Dedifferentiated amniotic fluid mesenchymal stem cell (primary cell): ENCODE measurements at regions not wholly inside any gene's neighbourhood (a gene's known extent, or its start where the extent isn't known, plus 50 kb on each side); places are given as distances from the start of the nearest gene placed in this dataset.

Source experiments
- DNase-seq: peaks from one replicate; pipeline ENCODE4 v3.0.0-alpha.2; 2016; ENCODE audit errors: extremely low spot score

DNA sequence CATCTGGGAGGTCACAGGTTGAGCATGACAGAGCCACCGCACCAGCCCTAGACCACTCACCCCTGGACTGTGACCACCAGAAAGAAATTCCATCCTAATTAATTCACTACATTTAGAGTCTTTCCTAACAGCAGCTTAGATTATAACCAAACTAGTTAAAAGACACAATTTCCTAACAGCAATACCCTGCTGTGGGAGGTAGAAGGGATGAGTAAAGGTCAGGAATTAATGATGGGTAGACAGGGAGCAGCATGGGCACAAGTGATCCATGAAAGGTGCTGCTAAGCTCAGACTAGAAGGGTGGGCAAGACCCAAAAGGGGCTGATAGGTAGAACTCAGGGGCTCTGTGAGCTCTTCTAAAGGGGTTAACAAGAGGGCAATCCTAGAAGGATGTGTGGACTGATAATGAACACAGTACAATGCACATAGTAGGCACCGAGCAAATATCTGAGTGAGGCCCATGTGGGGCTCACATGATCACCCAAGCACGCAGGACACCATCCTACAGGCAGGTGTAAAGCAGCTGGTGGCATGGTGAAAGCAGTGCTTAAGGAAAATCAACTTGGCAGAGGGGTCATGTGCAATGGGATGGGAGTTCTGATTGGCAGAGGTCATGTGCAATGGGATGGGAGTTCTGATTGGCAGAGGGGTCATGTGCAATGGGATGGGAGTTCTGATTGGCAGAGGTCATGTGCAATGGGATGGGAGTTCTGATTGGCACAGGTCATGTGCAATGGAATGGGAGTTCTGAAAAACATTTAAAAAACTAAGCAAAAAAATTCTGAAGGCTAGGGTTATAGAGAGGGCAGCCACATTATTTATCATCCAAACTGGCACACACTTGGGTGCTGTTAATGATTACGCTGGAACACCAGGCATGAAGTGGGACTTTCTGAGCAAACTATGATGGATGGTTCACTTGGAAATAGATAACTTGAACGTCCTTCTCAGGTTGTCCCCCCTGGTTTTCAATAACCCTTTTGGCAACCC lies 188.2 kb upstream of the FOXQ1 start:
- no peak for DNase-seq

DNA sequence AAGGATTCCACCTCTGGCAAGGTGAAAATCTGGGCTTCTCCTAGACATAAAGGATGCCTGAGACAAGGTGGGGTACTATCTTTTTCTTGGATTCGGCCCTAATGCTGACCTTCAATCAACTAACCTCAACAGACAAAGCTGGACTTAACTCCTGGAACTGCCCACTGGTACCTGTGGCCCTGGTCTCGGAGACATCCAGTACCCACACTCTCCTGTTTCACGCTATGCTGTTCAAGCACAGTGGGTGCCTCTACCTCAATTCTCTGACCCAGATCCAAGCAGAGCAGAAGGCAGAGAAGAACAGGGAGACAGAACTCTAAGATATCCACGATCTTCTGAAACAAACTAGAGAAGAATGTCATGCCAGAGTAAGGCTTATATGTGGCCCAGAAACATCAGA lies 189.8 kb upstream of the FOXQ1 start:
- DNase-seq: no peak

DNA sequence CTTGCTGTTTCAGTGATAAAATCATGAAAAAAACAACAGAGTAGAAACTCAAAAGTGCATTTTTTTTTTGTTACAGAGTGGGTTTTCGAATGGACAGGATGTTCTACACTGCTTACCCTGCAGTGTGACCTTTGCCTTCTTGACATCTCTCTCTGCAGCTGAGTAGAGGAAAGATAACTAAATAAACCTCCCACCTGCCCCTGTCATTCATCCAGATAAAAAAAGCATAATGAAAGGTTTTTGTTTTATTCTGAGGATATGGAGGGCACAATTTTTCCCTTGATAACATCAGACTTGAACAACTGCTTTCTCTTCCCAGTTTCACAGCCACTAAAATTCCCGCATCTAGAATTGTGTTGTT lies 193.6 kb upstream of the FOXQ1 start:
- DNase-seq: no peak

DNA sequence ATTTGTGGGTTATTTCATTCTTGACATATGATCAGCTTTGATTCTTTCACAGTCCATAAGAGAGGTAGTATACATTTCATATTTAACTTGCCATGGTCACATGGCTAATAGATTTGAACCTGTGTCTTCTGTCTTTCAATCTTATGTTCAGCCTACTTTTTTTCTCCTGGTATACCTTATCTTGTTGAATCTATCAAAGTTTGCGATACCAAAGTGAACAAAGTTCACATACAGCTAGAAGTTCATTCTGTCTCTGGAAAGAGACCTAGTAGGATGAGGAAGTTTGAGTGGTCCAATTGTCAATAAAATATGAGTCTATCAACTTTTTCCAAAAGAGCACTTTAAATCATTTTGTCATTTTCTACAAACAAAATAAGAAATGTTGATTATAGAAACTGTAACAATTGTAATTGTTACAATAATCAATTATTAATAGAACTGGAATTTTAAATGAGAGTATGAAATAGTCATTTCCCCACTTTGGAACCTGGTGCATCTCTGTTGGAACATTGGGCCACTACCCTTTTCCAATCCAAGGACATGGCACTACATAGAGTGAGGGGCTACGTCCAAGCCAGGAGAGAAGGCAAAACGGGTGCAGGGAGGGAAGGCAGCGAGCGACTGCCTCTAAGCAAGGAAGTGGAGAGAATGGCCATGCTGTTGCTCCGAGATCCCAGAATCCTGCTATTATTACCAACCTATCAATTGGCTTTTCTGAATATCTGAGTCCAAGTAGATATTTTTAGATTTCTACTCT lies 194.2 kb upstream of the FOXQ1 start:
- DNase-seq: no peak

DNA sequence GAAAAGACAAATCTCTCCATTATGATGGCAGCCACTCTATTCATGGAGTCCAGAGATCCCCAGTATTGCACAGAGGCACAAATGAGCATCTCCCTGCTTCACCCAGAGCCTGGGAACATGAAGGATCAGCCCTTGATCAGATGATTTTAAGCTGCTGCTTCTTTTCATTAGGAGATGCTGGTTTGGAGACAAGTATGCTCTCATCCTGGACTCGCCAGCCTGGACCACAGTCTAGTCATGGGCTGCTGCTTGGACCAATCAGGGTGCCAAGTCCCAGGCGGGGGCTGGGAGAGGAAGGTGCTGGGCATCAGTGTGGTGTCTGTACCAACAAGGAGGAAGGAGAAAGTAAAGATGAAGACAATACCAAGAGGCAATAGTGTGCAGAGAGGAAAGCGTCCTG lies 195.7 kb upstream of the FOXQ1 start:
- no peak for DNase-seq

DNA sequence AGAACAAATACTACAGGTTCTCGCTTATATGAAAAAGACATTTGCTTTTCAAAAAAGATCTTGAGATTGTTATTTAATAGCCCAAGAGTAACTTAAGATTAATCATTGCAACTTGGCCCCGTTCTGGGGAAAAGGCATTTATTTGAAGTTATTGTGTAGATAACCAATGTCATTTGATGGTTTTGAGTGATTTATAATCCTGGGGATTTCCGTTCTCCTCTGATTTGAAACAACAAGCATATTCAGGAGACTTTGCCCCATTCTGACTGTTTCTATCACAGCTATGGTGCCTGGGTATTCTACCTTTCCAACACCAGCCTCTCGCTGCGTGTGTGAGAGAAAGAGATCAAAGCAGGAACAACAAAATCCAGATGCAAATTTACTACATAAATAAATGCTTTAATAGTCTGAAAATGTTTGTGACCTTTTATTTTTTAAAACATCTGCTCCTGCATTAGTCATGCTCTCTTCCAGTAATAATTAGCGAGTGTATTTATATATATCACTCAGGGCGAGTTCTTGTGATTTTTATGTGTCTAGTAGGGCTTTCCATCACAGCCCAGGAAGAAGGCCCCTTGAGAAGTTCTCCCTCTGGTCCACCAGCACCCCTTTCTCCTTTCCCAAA lies 197.9 kb upstream of the FOXQ1 start:
- no peak for DNase-seq

DNA sequence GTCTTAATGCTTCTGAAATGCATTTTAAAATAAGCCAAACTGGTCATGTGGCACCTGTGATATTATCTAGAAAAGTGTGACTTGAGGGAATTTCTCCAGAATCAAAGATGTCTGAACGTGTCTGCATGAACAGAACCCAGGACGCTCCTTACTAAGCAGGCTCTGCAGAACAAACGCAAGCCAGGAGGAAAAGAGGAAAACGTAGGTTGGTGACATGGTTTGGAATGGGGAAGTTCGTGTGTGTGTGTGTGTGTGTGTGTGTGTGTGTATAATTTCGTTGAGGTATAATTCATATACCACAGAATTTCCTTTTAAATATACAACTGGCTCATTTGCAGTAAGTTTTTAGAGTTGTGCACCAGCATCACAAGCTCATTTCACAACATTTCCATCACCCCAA lies 200.5 kb upstream of the FOXQ1 start:
- no peak for DNase-seq

DNA sequence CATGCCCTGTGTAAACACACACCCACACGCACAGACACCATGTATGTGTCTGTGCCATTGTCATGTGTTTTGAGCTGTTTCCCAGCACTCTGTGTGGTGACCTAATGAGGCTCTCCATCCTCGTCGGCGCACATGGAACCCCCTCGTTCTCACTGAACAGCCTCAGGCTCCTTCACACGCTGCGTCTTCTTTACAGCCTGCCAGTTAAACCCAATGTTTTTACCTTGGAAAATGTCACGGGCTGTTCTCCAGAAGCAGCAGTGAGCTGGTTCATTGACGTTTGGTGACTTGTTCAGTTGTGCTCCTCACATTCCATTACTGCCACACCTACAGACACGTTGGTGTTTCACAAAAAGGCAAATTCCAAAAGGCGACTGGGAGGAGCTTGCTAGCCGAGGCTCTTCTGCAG lies 201.0 kb upstream of the FOXQ1 start:
- DNase-seq: no peak

DNA sequence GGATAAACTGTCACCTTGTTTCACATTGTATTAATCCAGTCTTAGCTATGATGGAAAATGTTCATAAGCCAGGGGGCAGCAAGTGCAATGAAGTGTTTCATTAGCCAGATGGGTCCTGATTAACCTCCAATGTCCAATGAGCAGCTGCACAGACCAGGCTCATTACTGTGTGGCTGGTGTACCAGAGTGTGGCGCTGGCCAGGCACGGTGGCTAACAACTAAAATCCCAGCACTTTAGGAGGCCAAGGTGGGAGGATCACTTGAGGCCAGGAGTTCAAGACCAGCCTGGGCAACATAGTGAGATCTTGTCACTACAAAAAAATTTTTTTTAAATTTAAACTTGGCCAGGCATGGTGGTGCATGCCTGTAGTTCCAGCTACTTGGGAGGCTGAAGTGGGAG lies 201.7 kb upstream of the FOXQ1 start:
- no peak for DNase-seq

DNA sequence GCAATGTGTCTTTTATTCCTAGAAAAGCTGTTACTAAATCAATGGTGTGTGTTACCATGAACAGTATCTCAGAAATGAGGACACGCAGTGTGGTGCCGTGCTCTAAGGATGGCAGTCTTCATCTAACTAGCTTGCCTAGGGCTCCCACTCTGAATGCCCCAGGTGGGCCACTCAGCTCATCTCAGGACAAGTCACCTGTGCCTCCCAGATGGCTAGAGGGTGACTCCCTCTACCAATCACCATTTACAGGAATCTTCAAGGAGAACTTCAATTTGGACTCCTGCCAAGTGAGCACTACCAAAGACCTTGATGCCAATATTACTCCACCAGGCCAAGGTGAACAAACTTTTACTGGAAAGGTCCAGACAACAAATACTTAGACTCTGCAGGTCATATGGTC lies 202.8 kb upstream of the FOXQ1 start:
- DNase-seq: no peak

DNA sequence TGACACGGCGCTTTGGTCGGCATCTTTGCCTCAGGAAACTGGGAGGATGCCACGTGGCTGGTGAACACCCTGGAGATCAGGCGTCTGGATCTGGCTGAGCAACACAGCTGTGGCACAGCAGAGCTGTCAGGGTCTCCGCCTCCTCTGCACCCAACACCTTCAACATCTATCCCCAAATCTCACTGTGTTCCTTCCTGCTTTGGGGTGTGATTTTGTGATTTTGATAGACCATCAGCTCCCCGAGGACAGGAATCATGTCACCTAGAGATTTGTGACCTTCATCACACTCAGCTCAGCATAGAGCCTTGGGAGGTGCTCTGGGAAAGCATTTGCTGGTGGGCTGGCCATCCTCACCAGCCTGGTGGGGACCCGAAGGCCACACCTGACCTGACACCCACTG lies 203.7 kb upstream of the FOXQ1 start:
- no peak for DNase-seq

DNA sequence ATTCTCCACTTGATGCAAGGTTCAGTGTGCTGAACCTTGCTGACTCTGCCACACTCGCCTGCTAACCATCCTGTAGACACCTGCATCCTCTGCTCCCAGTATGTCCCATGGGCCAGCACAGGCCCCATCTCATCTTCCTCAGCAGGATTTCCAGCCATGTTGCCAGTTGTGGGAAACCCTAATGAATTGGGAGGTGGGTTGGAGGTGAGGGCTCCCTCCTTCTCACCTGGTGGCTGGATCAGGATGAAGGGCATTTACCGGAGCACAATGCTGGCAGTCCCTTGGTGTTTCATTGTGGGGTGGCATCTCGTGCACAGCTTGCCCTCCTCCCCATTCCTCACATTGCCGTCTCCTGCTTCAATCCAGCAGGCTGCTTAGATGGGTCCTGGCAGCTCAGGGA lies 204.3 kb upstream of the FOXQ1 start:
- no peak for DNase-seq

DNA sequence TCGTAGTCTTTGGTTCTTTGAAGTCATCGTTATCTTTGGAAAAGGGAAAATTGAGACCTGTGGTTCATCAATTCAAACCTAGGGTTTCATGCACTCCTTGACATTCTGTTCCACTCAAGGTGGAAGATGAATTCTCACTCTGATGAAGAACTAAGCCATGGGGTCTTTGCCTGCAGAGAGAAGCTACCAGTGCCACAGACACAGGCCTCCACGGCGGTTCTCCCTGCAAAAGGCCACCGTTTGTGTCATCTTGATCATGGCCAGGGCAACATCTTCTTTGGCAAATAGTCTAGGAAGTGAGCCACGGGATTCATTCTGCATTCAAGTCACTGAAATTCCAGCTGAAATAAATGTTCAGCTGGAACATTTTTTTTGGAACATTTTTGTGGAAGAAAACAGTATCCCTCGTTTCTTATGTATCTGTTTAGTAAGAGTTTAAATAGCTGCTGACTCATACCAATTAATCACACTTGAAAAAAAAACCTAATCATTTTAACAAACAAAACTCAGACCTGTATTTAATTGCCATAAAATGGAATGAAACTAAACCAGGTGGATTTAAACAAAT lies 206.0 kb upstream of the FOXQ1 start:
- no peak for DNase-seq

DNA sequence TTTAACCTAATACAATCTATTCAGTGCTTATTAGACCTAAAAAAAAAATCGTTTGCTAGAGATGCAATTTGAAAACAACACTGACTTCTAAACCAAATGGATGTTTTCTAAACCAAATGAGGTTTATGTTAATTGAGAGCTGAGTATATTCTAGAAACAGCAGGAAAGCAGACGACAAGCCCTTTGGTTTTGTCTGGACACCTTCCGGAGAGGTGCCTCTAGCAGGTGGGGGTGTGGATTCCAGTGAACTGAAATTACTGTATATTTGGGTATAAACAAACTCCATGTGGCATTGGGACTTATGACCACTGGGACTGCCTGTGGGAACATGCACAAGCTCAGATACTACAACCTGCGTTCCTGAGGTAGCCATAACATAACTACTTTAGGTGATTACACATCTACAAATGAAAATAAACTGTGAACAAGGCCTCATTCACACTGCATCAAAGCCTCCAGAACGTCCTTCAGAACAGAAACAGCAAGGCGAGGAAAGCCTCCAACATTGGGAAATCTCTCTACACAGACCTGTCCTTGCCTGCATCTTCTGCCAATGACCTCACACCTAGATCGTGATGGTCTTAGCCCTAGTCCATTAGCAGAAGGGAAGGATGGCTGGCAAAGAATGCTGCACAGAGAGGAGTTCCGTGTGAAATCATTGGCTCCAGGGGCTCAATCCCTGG lies 206.8 kb upstream of the FOXQ1 start:
- DNase-seq: no peak

DNA sequence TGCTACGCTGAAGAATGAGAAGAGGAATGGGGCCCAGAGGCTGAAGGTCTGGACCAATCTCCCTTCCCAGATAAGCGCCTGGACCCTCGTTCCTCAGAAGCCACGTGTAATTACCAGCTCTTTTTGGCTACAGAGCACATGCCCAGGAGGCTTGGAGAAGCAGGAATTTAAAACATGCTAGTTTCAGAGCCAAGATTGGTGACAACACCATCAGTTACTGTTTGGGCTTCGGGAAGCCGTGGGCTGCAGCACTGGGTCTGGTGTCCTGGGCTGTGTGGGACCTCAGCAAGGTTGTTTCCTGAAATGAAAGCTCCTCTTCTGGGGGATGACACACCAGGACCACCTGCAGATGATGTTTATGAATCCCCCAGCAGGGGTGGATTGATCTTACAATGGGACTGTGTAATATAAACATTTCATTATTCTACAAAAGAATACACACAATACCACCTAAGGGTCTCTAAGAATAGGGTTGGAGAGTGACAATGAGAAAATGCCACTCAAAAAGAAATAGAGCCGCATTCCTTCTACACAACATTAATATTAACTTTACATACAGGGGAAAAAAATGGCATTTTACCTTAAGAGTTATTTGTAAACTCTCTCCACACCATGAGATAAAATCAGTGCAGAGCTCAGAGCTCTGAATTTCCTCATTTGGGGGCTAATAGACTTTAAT lies 207.8 kb upstream of the FOXQ1 start:
- peak; percentile 23 for DNase-seq

DNA sequence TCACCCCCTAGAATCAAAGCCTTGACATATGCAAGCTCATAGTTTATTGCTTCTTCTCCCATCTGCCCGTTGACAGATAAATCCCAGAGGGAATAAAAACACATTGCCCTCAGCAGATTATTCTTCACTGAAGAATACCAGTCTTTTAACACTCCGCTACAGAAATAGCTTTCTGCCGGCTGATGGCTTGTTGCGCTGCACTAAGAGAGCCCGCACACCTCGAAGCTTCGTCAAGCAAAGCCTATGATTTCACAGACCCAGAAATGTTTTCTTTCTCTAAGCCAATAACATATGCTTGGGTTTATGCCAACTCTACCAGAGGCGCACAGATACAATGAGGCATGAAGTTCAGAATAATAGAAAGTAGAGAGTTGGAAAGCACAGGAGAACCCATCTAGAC lies 208.9 kb upstream of the FOXQ1 start:
- DNase-seq: no peak

DNA sequence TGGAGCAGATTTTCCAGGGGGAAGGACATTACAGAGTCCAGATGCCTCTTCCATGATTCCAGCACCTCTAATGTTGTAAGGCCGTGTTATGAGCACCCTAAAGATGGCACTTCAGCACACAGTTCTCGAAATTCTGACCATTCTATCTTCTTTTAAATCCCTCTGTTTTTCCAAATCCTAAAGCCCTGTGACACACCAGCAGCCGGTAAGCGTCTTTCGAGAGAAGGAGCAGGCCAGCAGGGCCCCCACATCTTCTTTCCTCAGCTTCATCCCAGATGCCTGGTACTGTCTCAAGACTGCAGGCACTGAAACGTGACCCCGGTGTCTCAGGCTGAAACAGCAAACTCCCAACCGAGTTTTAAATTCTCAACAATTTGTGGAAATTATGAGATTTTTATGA lies 211.6 kb upstream of the FOXQ1 start:
- no peak for DNase-seq

DNA sequence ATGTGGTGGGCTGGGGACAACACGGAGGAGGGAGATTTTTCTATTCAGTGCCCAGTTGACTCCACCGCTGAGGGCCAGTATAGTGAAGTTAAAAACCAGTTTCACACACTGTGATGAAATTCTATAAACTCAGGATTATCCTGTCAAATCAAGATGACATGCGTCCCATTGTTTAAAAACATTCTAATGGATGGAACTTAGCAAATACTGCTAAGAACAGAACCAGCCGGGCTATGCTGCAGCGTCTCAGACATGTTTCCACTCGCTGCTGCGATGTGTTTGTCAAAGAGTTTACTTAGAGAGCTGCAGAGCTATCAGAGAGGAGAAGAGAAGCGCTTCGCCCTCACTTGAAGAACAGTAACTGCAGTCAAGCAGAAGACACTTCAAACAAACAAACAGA lies 212.6 kb upstream of the FOXQ1 start:
- no peak for DNase-seq

DNA sequence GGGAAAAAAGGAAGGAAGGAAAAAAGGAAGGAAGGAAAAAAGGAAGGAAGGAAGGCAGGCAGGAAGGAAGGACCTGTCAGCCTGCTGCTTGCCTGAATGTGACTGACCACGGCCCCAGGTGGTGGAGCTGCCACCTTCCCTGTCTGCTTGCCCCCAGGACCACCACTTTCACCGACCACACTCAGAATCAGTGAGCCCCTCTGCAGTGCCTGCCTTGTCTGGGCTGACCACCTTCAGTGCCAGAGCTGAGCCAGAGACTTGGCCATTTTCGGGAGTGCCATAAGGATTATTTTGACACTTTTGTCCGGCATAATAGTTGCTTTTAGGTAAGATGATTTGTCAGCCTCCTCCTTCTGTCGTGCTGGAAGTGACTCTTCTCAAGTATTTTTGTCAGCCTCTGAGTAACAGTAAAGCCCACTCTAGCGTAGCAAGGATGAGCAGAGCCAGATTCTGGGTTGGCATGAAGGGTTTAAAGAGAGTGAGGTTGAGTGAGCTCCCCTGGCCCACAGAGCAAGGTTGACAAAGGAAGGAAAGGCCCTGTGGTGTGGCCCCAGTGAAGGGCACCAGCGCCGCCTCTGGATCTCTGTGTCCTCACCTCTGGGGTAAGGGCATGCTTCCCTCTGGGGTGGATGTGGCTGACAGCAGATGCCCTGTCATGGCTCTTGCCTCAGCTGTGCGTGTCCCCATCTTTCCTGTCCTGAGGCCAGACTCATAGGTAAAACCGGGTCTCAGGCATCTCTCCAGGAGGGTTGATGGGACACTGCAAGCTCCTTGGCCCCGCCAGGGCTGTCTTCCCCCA lies 214.7 kb upstream of the FOXQ1 start:
- DNase-seq: no peak

DNA sequence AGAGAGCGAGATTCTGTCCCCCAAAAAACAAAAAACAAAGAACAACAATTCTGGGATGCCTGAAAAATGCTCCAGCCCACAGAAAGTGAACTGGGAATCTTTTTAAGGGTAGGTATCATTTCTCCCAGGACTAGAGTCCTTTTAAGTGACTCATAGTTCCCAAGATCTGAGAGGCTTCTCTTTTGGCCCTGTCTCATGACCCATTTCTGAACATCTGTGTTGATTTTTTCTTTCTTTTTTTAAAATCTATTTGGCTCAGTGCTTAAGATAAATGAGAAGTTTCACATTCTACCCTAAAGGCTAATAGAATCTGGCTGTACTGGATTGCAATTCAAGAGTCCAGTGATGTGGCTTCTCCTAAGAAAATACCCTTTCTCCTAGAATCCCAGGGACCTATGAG lies 217.6 kb upstream of the FOXQ1 start:
- peak; percentile 76 for DNase-seq
